Activated CD8-positive, alpha-beta memory T cell treated with anti-CD3 and anti-CD28 coated beads, Interleukin-2, amount 10 ng/mL, durations not matched to agents 7 days and 5 days (primary cell): ENCODE measurements at regions not wholly inside any gene's neighbourhood (a gene's known extent, or its start where the extent isn't known, plus 50 kb on each side); places are given as distances from the start of the nearest gene placed in this dataset.

Experiments used
- ATAC-seq: fragments of 150-1000 bp; cut with Tn5 transposase; one replicate; pipeline ENCODE4 v1.10.0; 2021; ENCODE audit warnings: moderate library complexity
- CTCF ChIA-PET: fragments of 350-600 bp; sonication (Branson Sonifier 250); formaldehyde crosslinking; loops from one replicate; lab custom pipeline; 2021; ENCODE audit warnings: antibody characterized with exemption; lab: Charles Lee
- DNase-seq: peaks from one replicate; pipeline ENCODE4 v3.0.0-alpha.2; 2020
- H3K27ac Mint-ChIP-seq: one replicate; pipeline ENCODE4 v1.8.0; 2021; ENCODE audit warnings: mild to moderate bottlenecking, mixed read lengths
- H3K27me3 Mint-ChIP-seq: one replicate; pipeline ENCODE4 v1.8.0; 2021; ENCODE audit warnings: mixed read lengths
- H3K36me3 Mint-ChIP-seq: one replicate; pipeline ENCODE4 v1.8.0; 2021; ENCODE audit warnings: mild to moderate bottlenecking, mixed read lengths
- H3K4me1 Mint-ChIP-seq: one replicate; pipeline ENCODE4 v1.8.0; 2021; ENCODE audit warnings: mixed read lengths
- H3K4me3 Mint-ChIP-seq: one replicate; pipeline ENCODE4 v1.8.0; 2021; ENCODE audit warnings: mild to moderate bottlenecking, moderate library complexity, mixed read lengths
- H3K9me3 Mint-ChIP-seq: one replicate; pipeline ENCODE4 v1.8.0; 2022; ENCODE audit warnings: low read depth, mixed read lengths

GRCh38 chr10:124222988-124223710, 129.8 kb upstream of the CHST15 start:
- CTCF ChIA-PET, result interaction anchor here (1.4 kb wide), 1 partner anchor 166 kb away, joined by 3 read pairs; no protein-coding TSS in a partner anchor
- Mint-ChIP-seq H3K27me3 (no peaks in the 10 kb centered on the region), H3K36me3 (peaks cover 10% of the 10 kb centered on the region), H3K4me1 (peaks cover 14% of the 10 kb centered on the region), H3K9me3 (peaks cover 17% of the 10 kb centered on the region), H3K27ac (no peak overlapping the region), H3K4me3 (no peak overlapping the region)
- DNase-seq (no peak), ATAC-seq (no peak)

GRCh38 chr10:124222318-124222987, 129.1 kb upstream of the CHST15 start:
- CTCF ChIA-PET, result no interaction called here
- no peak overlapping the region for H3K27ac Mint-ChIP-seq
- ATAC-seq (no peak), DNase-seq (no peak)
- H3K36me3 Mint-ChIP-seq, result peaks cover 3% of the 10 kb centered on the region
- H3K27me3 Mint-ChIP-seq, result no peaks in the 10 kb centered on the region
- peaks cover 14% of the 10 kb centered on the region for H3K4me1 Mint-ChIP-seq
- H3K4me3 Mint-ChIP-seq, result no peak overlapping the region
- H3K9me3 Mint-ChIP-seq, result peaks cover 13% of the 10 kb centered on the region

GRCh38 chr10:124221356-124222317, 128.2 kb upstream of the CHST15 start:
- H3K9me3 Mint-ChIP-seq, result peaks cover 6% of the 10 kb centered on the region
- no peak overlapping the region for H3K27ac Mint-ChIP-seq
- no peak overlapping the region for H3K4me3 Mint-ChIP-seq
- peaks cover 2% of the 10 kb centered on the region for H3K27me3 Mint-ChIP-seq
- no peaks in the 10 kb centered on the region for H3K36me3 Mint-ChIP-seq
- CTCF ChIA-PET, result no interaction called here
- DNase-seq (no peak), ATAC-seq (no peak)
- H3K4me1 Mint-ChIP-seq, result peaks cover 14% of the 10 kb centered on the region

GRCh38 chr10:124220971-124221355, 127.6 kb upstream of the CHST15 start:
- CTCF ChIA-PET, result interaction anchor here (1.1 kb wide), 1 partner anchor 168 kb away, joined by 4 read pairs; no protein-coding TSS in a partner anchor
- Mint-ChIP-seq H3K4me1 (peaks cover 14% of the 10 kb centered on the region), H3K27ac (no peak overlapping the region), H3K9me3 (no peaks in the 10 kb centered on the region), H3K27me3 (peaks cover 2% of the 10 kb centered on the region), H3K4me3 (no peak overlapping the region), H3K36me3 (no peaks in the 10 kb centered on the region)
- ATAC-seq, result no peak
- no peak for DNase-seq

- H3K9me3 Mint-ChIP-seq, result no peaks in the 10 kb centered on the region
- DNase-seq (no peak), ATAC-seq (no peak)
- no peak overlapping the region for H3K4me3 Mint-ChIP-seq
- no peaks in the 10 kb centered on the region for H3K36me3 Mint-ChIP-seq
- H3K27ac Mint-ChIP-seq, result no peak overlapping the region
- CTCF ChIA-PET, result interaction anchor here (1.1 kb wide), 1 partner anchor 168 kb away, joined by 4 read pairs; no protein-coding TSS in a partner anchor
- peaks cover 14% of the 10 kb centered on the region for H3K4me1 Mint-ChIP-seq
- peaks cover 2% of the 10 kb centered on the region for H3K27me3 Mint-ChIP-seq
These were observed 127.1 kb upstream of the CHST15 start for GRCh38 chr10:124220547-124220946.

GRCh38 chr10:124219655-124220054, 126.3 kb upstream of the CHST15 start:
- no peaks in the 10 kb centered on the region for H3K36me3 Mint-ChIP-seq
- no peak for DNase-seq
- H3K4me1 Mint-ChIP-seq, result peaks cover 14% of the 10 kb centered on the region
- H3K9me3 Mint-ChIP-seq, result no peaks in the 10 kb centered on the region
- no peak overlapping the region for H3K27ac Mint-ChIP-seq
- ATAC-seq, result no peak
- no peak overlapping the region for H3K4me3 Mint-ChIP-seq
- CTCF ChIA-PET, result interaction anchor here (1.0 to 1.1 kb wide), 2 partner anchors 169 kb away, joined by 4 read pairs; no protein-coding TSS in a partner anchor
- H3K27me3 Mint-ChIP-seq, result peaks cover 2% of the 10 kb centered on the region

GRCh38 chr10:124219062-124219461, 125.7 kb upstream of the CHST15 start:
- DNase-seq, result no peak
- ATAC-seq, result no peak
- CTCF ChIA-PET, result interaction anchor here (1.0 kb wide), 1 partner anchor 170 kb away, joined by 4 read pairs; no protein-coding TSS in a partner anchor
- H3K27me3 Mint-ChIP-seq, result peaks cover 2% of the 10 kb centered on the region
- H3K9me3 Mint-ChIP-seq, result no peaks in the 10 kb centered on the region
- no peak overlapping the region for H3K27ac Mint-ChIP-seq
- H3K4me1 Mint-ChIP-seq, result peaks cover 14% of the 10 kb centered on the region
- H3K4me3 Mint-ChIP-seq, result no peak overlapping the region
- no peaks in the 10 kb centered on the region for H3K36me3 Mint-ChIP-seq

- Mint-ChIP-seq H3K27me3 (peaks cover 2% of the 10 kb centered on the region), H3K4me3 (no peak overlapping the region), H3K27ac (no peak overlapping the region), H3K36me3 (no peaks in the 10 kb centered on the region), H3K4me1 (peaks cover 14% of the 10 kb centered on the region), H3K9me3 (no peaks in the 10 kb centered on the region)
- no peak for ATAC-seq
- no peak for DNase-seq
- CTCF ChIA-PET, result interaction anchor here (0.8 kb wide), 1 partner anchor 171 kb away, joined by 3 read pairs; no protein-coding TSS in a partner anchor
These were observed 124.8 kb upstream of the CHST15 start for GRCh38 chr10:124217906-124218804.

- Mint-ChIP-seq H3K27me3 (peaks cover 2% of the 10 kb centered on the region), H3K36me3 (no peaks in the 10 kb centered on the region), H3K9me3 (no peaks in the 10 kb centered on the region), H3K4me1 (peaks cover 13% of the 10 kb centered on the region), H3K27ac (no peak overlapping the region), H3K4me3 (no peak overlapping the region)
- ATAC-seq (no peak), DNase-seq (no peak)
- CTCF ChIA-PET, result no interaction called here
These were observed 123.6 kb upstream of the CHST15 start for GRCh38 chr10:124217031-124217430.

GRCh38 chr10:124214610-124215375, 121.4 kb upstream of the CHST15 start:
- Mint-ChIP-seq H3K27me3 (peaks cover 2% of the 10 kb centered on the region), H3K27ac (no peak overlapping the region)
- CTCF ChIA-PET, result no interaction called here

GRCh38 chr10:124213899-124214510, 120.6 kb upstream of the CHST15 start:
- Mint-ChIP-seq H3K36me3 (no peaks in the 10 kb centered on the region), H3K9me3 (no peaks in the 10 kb centered on the region), H3K4me3 (no peak overlapping the region), H3K27me3 (peaks cover 2% of the 10 kb centered on the region), H3K4me1 (no peaks in the 10 kb centered on the region), H3K27ac (no peak overlapping the region)
- DNase-seq (no peak), ATAC-seq (no peak)
- CTCF ChIA-PET, result no interaction called here

More at GRCh38 chr10:124214610-124215375, 121.4 kb upstream of the CHST15 start:
- Mint-ChIP-seq H3K9me3 (no peaks in the 10 kb centered on the region), H3K4me1 (no peaks in the 10 kb centered on the region), H3K4me3 (no peak overlapping the region), H3K36me3 (no peaks in the 10 kb centered on the region)
- ATAC-seq (no peak), DNase-seq (no peak)
